Tibial artery (tissue), 4 donors: ENCODE measurements at regions not wholly inside any gene's neighbourhood (a gene's known extent, or its start where the extent isn't known, plus 50 kb on each side); places are given as distances from the start of the nearest gene placed in this dataset.
A peak's percentile ranks its signal among the peaks of the same experiment; 100 is the strongest.

Experiments used
- DNase-seq, 2 donors: peaks; one replicate each; pipeline ENCODE4 v3.0.0-alpha.2; 2019
- H3K27ac ChIP-seq, 2 donors: fragments of 200-600 bp; sonication (generic) in 1 of 2; 1 replicate in 1 of 2; 2 replicates in 1 of 2; pipeline ENCODE4 v1.5.1; 2018 to 2019; ENCODE audit warnings: mild to moderate bottlenecking in 1 of 2
- H3K27me3 ChIP-seq, 2 donors: fragments of 200-600 bp; sonication (generic) in 1 of 2; one replicate each; pipeline versions ENCODE4 v1.5.1 to v1.6.0; 2016 to 2019
- H3K36me3 ChIP-seq, 3 donors: fragments of 200-600 bp; sonication (generic) in 2 of 3; one replicate each; pipeline ENCODE4 v1.5.1; 2016 to 2019; ENCODE audit warnings: mild to moderate bottlenecking in 2 of 3
- H3K4me1 ChIP-seq, 4 donors: fragments of 200-600 bp; sonication (generic) in 2 of 4; 1 replicate in 3 of 4; 2 replicates in 1 of 4; pipeline ENCODE4 v1.5.1; 2016 to 2019
- H3K4me3 ChIP-seq, 2 donors: fragments of 200-600 bp; sonication (generic) in 1 of 2; 1 replicate in 1 of 2; 2 replicates in 1 of 2; pipeline ENCODE4 v1.5.1; 2018 to 2019; ENCODE audit warnings: mild to moderate bottlenecking in 2 of 2
- H3K9me3 ChIP-seq, 3 donors: fragments of 200-600 bp; sonication (generic) in 1 of 3; one replicate each; pipeline ENCODE4 v1.5.1; 2016 to 2019
- CTCF ChIP-seq, 2 experiments: fragments of 200-600 bp in 1 of 2; fragments of 450-650 bp in 1 of 2; IDR thresholded peaks; one replicate each; pipeline ENCODE4 v1.5.1; 2017 to 2019; ENCODE audit warnings: antibody characterized with exemption in 2 of 2, mild to moderate bottlenecking in 1 of 2, moderate library complexity in 1 of 2
- intact Hi-C: fragments of 100-400 bp; cut with DNase I; formaldehyde crosslinking; loops from one replicate; pipeline ENCODE4 v1.15.0; 2023; ENCODE audit warnings: low total_unique reads

GRCh38 chrX:20606831-20607230, 340.1 kb upstream of the RPS6KA3 start:
- no peaks in the 10 kb centered on the region for H3K9me3 ChIP-seq
- no peak for DNase-seq
- intact Hi-C loops, result no loop called here

GRCh38 chrX:20596856-20597255, 330.1 kb upstream of the RPS6KA3 start:
- intact Hi-C loops, result no loop called here
- H3K27ac ChIP-seq, result no peak overlapping the region
- H3K4me3 ChIP-seq, result no peak overlapping the region
- no peaks in the 10 kb centered on the region for H3K27me3 ChIP-seq
- no peaks in the 10 kb centered on the region for H3K4me1 ChIP-seq
- H3K36me3 ChIP-seq, result no peaks in the 10 kb centered on the region
- peak in 1 of 2 donors; percentile 13 for DNase-seq
- no peaks in the 10 kb centered on the region for H3K9me3 ChIP-seq
- TF ChIP-seq CTCF (IDR thresholded peaks at IDR 0.05), result no peak

More at GRCh38 chrX:20606831-20607230, 340.1 kb upstream of the RPS6KA3 start:
- no peak for TF ChIP-seq CTCF (IDR thresholded peaks at IDR 0.05)
- Histone ChIP-seq H3K36me3 (no peaks in the 10 kb centered on the region), H3K4me3 (no peak overlapping the region), H3K27me3 (no peaks in the 10 kb centered on the region), H3K4me1 (no peaks in the 10 kb centered on the region), H3K27ac (no peak overlapping the region)

- no peak overlapping the region for H3K27ac ChIP-seq
- H3K4me1 ChIP-seq, result no peaks in the 10 kb centered on the region
- TF ChIP-seq CTCF (IDR thresholded peaks at IDR 0.05), result no peak
- H3K36me3 ChIP-seq, result no peaks in the 10 kb centered on the region
- no peak for DNase-seq
- H3K27me3 ChIP-seq, result no peaks in the 10 kb centered on the region
- intact Hi-C loops, result no loop called here
- no peak overlapping the region for H3K4me3 ChIP-seq
- H3K9me3 ChIP-seq, result no peaks in the 10 kb centered on the region
Observed at GRCh38 chrX:20595928-20596575, 329.3 kb upstream of the RPS6KA3 start.

GRCh38 chrX:20594985-20595384, 328.3 kb upstream of the RPS6KA3 start:
- Histone ChIP-seq H3K9me3 (no peaks in the 10 kb centered on the region), H3K27me3 (no peaks in the 10 kb centered on the region), H3K4me3 (no peak overlapping the region), H3K36me3 (no peaks in the 10 kb centered on the region), H3K4me1 (no peaks in the 10 kb centered on the region), H3K27ac (no peak overlapping the region)
- no peak for DNase-seq
- TF ChIP-seq CTCF (IDR thresholded peaks at IDR 0.05), result no peak
- intact Hi-C loops, result no loop called here

- Histone ChIP-seq H3K27me3 (no peaks in the 10 kb centered on the region), H3K9me3 (no peaks in the 10 kb centered on the region), H3K4me1 (no peaks in the 10 kb centered on the region), H3K27ac (no peak overlapping the region), H3K4me3 (no peak overlapping the region), H3K36me3 (no peaks in the 10 kb centered on the region)
- intact Hi-C loops, result no loop called here
- TF ChIP-seq CTCF (IDR thresholded peaks at IDR 0.05), result no peak
- DNase-seq, result no peak
Observed at GRCh38 chrX:20593836-20594235, 327.1 kb upstream of the RPS6KA3 start.

- no peak overlapping the region for H3K27ac ChIP-seq
- intact Hi-C loops, result no loop called here
- H3K9me3 ChIP-seq, result no peaks in the 10 kb centered on the region
- no peaks in the 10 kb centered on the region for H3K4me1 ChIP-seq
- H3K4me3 ChIP-seq, result no peak overlapping the region
- no peaks in the 10 kb centered on the region for H3K27me3 ChIP-seq
- H3K36me3 ChIP-seq, result no peaks in the 10 kb centered on the region
- DNase-seq, result no peak
- TF ChIP-seq CTCF (IDR thresholded peaks at IDR 0.05), result no peak
Observed at GRCh38 chrX:20593402-20593801, 326.7 kb upstream of the RPS6KA3 start.
